Neural progenitor cell (in vitro differentiated cells): ENCODE measurements at regions not wholly inside any gene's neighbourhood (a gene's known extent, or its start where the extent isn't known, plus 50 kb on each side); places are given as distances from the start of the nearest gene placed in this dataset.

Experiments
- CTCF ChIP-seq: fragments of 200-600 bp; sonication (generic); IDR thresholded peaks from 2 replicates; pipeline ENCODE4 v1.5.1; 2017; ENCODE audit warnings: antibody characterized with exemption, mild to moderate bottlenecking
- EZH2 ChIP-seq: fragments of 200-600 bp; sonication (generic); IDR thresholded peaks from 2 replicates; pipeline ENCODE4 v1.6.1; 2017; ENCODE audit warnings: antibody characterized with exemption, mild to moderate bottlenecking, moderate library complexity

- TF ChIP-seq CTCF (no peak), EZH2 (no peak)
These were observed 152.2 kb downstream of the MAFB start for GRCh38 chr20:40536808-40537207.
